ENCODE measurements at regions not wholly inside any gene's neighbourhood (a gene's known extent, or its start where the extent isn't known, plus 50 kb on each side); places are given as distances from the start of the nearest gene placed in this dataset.

DNA sequence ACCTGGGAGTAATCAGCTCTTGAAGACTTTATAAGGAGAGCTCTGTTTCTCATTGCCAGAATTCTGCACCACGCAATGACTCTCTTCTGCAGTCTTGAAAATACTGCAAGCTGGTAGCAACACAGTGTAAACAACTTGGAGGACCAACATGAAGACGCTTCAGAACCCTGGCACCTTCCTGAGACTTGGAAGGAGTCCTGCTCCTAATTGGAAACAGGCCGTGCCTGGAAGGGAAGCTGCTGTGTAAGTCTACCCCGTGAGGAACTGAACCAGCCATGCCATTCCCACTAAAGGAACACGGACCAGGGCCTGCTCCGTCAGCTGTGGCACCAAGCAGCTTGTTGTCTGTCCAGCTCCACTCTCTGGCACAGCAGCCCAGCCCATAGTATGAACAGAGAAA lies 171.1 kb downstream of the PAX3 start:
- Histone ChIP-seq H4K20me1 (ENCODE audit: control insufficient read depth, extremely low read depth, insufficient read depth, low read length) (no peaks in the 10 kb centered on the region), H3K9me1 (ENCODE audit: control insufficient read depth, extremely low read depth, insufficient read depth, low read length) (no peaks in the 10 kb centered on the region), H2AFZ (ENCODE audit: control insufficient read depth, low read length) (no peak overlapping the region), H3K4me1 (ENCODE audit: control insufficient read depth, extremely low read depth, insufficient read depth, low read length) (no peaks in the 10 kb centered on the region), H3K9me3 (ENCODE audit: control insufficient read depth, low read depth, low read length) (no peaks in the 10 kb centered on the region), H3K4me3 (ENCODE audit: control insufficient read depth in 2 of 3, extremely low read depth in 1 of 3, insufficient read depth in 2 of 3, low read depth in 1 of 3, low read length in 3 of 3) (no peak overlapping the region), H3K27ac (ENCODE audit: control insufficient read depth, insufficient read depth, low read length) (no peak overlapping the region), H3K27me3 (ENCODE audit: control insufficient read depth, extremely low read depth, insufficient read depth, low read length) (no peaks in the 10 kb centered on the region), H3K36me3 (ENCODE audit: control insufficient read depth in 2 of 2, extremely low read depth in 1 of 2, insufficient read depth in 2 of 2, low read length in 2 of 2) (no peaks in the 10 kb centered on the region), H3K79me2 (ENCODE audit: control insufficient read depth, insufficient read depth, low read length) (no peaks in the 10 kb centered on the region), H3K9ac (ENCODE audit: control insufficient read depth, extremely low read depth, insufficient read depth, low read length) (no peak overlapping the region), H3K4me2 (ENCODE audit: control insufficient read depth, extremely low read depth, insufficient read depth, low read depth, low read length) (no peak overlapping the region)
- dilution Hi-C loops (cut with MboI; ENCODE audit: extremely low pct_ligation_motif_present, low sequenced_read_pairs), result no loop called here
- TF ChIP-seq EZH2 (IDR thresholded peaks at IDR 0.05; ENCODE audit: low read length), result no peak
- TF ChIP-seq, protein P1, sequence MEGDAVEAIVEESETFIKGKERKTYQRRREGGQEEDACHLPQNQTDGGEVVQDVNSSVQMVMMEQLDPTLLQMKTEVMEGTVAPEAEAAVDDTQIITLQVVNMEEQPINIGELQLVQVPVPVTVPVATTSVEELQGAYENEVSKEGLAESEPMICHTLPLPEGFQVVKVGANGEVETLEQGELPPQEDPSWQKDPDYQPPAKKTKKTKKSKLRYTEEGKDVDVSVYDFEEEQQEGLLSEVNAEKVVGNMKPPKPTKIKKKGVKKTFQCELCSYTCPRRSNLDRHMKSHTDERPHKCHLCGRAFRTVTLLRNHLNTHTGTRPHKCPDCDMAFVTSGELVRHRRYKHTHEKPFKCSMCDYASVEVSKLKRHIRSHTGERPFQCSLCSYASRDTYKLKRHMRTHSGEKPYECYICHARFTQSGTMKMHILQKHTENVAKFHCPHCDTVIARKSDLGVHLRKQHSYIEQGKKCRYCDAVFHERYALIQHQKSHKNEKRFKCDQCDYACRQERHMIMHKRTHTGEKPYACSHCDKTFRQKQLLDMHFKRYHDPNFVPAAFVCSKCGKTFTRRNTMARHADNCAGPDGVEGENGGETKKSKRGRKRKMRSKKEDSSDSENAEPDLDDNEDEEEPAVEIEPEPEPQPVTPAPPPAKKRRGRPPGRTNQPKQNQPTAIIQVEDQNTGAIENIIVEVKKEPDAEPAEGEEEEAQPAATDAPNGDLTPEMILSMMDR (optimal IDR thresholded peaks at IDR 0.05 in 1 of 3, IDR thresholded peaks at IDR 0.05 in 1 of 3, conservative IDR thresholded peaks at IDR 0.05 in 1 of 3; ENCODE audit: extremely low read depth in 1 of 3, insufficient read depth in 2 of 3, low read length in 3 of 3), result no peak
- no peak for DNase-seq (ENCODE audit: low read depth, low spot score)
- FAIRE-seq, result no peak

GRCh38 chr2:222120933-222121332 lies 177.9 kb downstream of the PAX3 start:
- H3K4me1 ChIP-seq (ENCODE audit: control insufficient read depth, extremely low read depth, insufficient read depth, low read length), result no peaks in the 10 kb centered on the region
- DNase-seq (ENCODE audit: low read depth, low spot score), result no peak
- H3K27me3 ChIP-seq (ENCODE audit: control insufficient read depth, extremely low read depth, insufficient read depth, low read length), result no peaks in the 10 kb centered on the region
- H3K36me3 ChIP-seq (ENCODE audit: control insufficient read depth in 2 of 2, extremely low read depth in 1 of 2, insufficient read depth in 2 of 2, low read length in 2 of 2), result no peaks in the 10 kb centered on the region
- no peak for FAIRE-seq
- no peak overlapping the region for H3K4me3 ChIP-seq (ENCODE audit: control insufficient read depth in 2 of 3, extremely low read depth in 1 of 3, insufficient read depth in 2 of 3, low read depth in 1 of 3, low read length in 3 of 3)
- no peak overlapping the region for H2AFZ ChIP-seq (ENCODE audit: control insufficient read depth, low read length)
- H3K9me3 ChIP-seq (ENCODE audit: control insufficient read depth, low read depth, low read length), result no peaks in the 10 kb centered on the region
- H3K27ac ChIP-seq (ENCODE audit: control insufficient read depth, insufficient read depth, low read length), result no peak overlapping the region
- no peak overlapping the region for H3K4me2 ChIP-seq (ENCODE audit: control insufficient read depth, extremely low read depth, insufficient read depth, low read depth, low read length)
- no peak for TF ChIP-seq EZH2 (IDR thresholded peaks at IDR 0.05; ENCODE audit: low read length)
- TF ChIP-seq, protein P1 (optimal IDR thresholded peaks at IDR 0.05 in 1 of 3, IDR thresholded peaks at IDR 0.05 in 1 of 3, conservative IDR thresholded peaks at IDR 0.05 in 1 of 3; ENCODE audit: extremely low read depth in 1 of 3, insufficient read depth in 2 of 3, low read length in 3 of 3), result no peak
- dilution Hi-C loops (cut with MboI; ENCODE audit: extremely low pct_ligation_motif_present, low sequenced_read_pairs), result no loop called here
- H3K79me2 ChIP-seq (ENCODE audit: control insufficient read depth, insufficient read depth, low read length), result no peaks in the 10 kb centered on the region
- H3K9me1 ChIP-seq (ENCODE audit: control insufficient read depth, extremely low read depth, insufficient read depth, low read length), result no peaks in the 10 kb centered on the region
- H3K9ac ChIP-seq (ENCODE audit: control insufficient read depth, extremely low read depth, insufficient read depth, low read length), result no peak overlapping the region
- H4K20me1 ChIP-seq (ENCODE audit: control insufficient read depth, extremely low read depth, insufficient read depth, low read length), result no peaks in the 10 kb centered on the region

Measured in keratinocyte (primary cell).